ENCODE measurements at regions not wholly inside any gene's neighbourhood (a gene's known extent, or its start where the extent isn't known, plus 50 kb on each side); places are given as distances from the start of the nearest gene placed in this dataset.

DNA sequence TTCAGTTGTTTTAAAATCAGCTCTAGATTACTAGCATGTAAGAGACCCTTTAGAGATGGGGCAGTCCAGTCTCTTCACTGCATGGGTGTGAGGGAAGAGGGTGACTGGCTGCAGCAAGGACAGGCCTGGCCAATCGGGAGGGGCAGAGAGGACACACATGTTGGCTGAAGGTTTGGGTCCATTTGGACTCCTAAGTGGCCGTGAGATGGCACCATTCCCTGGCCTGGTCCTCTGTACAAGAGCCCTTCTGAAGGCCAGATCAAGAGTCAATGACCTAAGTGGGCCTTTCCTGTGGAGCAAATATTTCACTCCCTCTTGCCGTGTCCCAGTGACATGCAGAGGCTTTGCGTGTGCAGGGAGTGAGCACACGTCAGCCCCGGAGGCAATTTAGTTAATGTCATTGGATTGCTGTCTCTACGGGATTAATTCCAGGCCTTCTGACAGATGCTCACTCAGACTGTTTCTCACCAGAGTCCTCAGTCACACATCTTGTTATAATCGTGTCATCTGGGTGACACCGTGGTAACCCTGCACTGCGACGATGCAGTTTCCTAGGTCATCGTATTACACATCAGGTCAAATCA lies 613.0 kb downstream of the NPHP4 start:
- DNase-seq (no peak), FAIRE-seq (no peak)
- no peaks in the 10 kb centered on the region for H3K4me1 ChIP-seq (ENCODE audit: control insufficient read depth in 2 of 3, insufficient read depth in 2 of 3, low read depth in 1 of 3, low read length in 3 of 3)
- H3K9ac ChIP-seq (ENCODE audit: low read length in 3 of 3), result no peak overlapping the region
- intact Hi-C loops (cut with DNase I), result no loop called here
- no peaks in the 10 kb centered on the region for H3K9me3 ChIP-seq (ENCODE audit: control insufficient read depth in 2 of 3, insufficient read depth in 1 of 3, low read length in 3 of 3)
- TF ChIP-seq CTCF (IDR thresholded peaks at IDR 0.05; ENCODE audit: borderline replicate concordance, extremely low read depth, insufficient read depth), result no peak
- H3K27ac ChIP-seq (ENCODE audit: low read depth in 2 of 2, low read length in 2 of 2), result no peak overlapping the region
- no peaks in the 10 kb centered on the region for H3K36me3 ChIP-seq (ENCODE audit: control insufficient read depth in 2 of 3, insufficient read depth in 3 of 3, low read length in 3 of 3)
- no peaks in the 10 kb centered on the region for H3K27me3 ChIP-seq (ENCODE audit: control insufficient read depth, insufficient read depth, low read length)
- H3K4me3 ChIP-seq (ENCODE audit: low read length in 3 of 3), result no peak overlapping the region

- Histone ChIP-seq H3K4me1 (ENCODE audit: control insufficient read depth in 2 of 3, insufficient read depth in 2 of 3, low read depth in 1 of 3, low read length in 3 of 3) (no peaks in the 10 kb centered on the region), H3K27me3 (ENCODE audit: control insufficient read depth, insufficient read depth, low read length) (no peaks in the 10 kb centered on the region), H3K36me3 (ENCODE audit: control insufficient read depth in 2 of 3, insufficient read depth in 3 of 3, low read length in 3 of 3) (no peaks in the 10 kb centered on the region), H3K9me3 (ENCODE audit: control insufficient read depth in 2 of 3, insufficient read depth in 1 of 3, low read length in 3 of 3) (no peaks in the 10 kb centered on the region), H3K4me3 (ENCODE audit: low read length in 3 of 3) (no peak overlapping the region), H3K9ac (ENCODE audit: low read length in 3 of 3) (no peak overlapping the region), H3K27ac (ENCODE audit: low read depth in 2 of 2, low read length in 2 of 2) (no peak overlapping the region)
- DNase-seq (no peak), FAIRE-seq (no peak)
- intact Hi-C loops (cut with DNase I), result no loop called here
- TF ChIP-seq CTCF (IDR thresholded peaks at IDR 0.05; ENCODE audit: borderline replicate concordance, extremely low read depth, insufficient read depth), result no peak
Measured at GRCh38 chr1:5376538-5377247, 615.5 kb downstream of the NPHP4 start.

- intact Hi-C loops (cut with DNase I), result no loop called here
- FAIRE-seq (no peak), DNase-seq (no peak)
- Histone ChIP-seq H3K9ac (ENCODE audit: low read length in 3 of 3) (no peak overlapping the region), H3K4me3 (ENCODE audit: low read length in 3 of 3) (no peak overlapping the region), H3K36me3 (ENCODE audit: control insufficient read depth in 2 of 3, insufficient read depth in 3 of 3, low read length in 3 of 3) (no peaks in the 10 kb centered on the region), H3K27ac (ENCODE audit: low read depth in 2 of 2, low read length in 2 of 2) (no peak overlapping the region), H3K4me1 (ENCODE audit: control insufficient read depth in 2 of 3, insufficient read depth in 2 of 3, low read depth in 1 of 3, low read length in 3 of 3) (no peaks in the 10 kb centered on the region), H3K9me3 (ENCODE audit: control insufficient read depth in 2 of 3, insufficient read depth in 1 of 3, low read length in 3 of 3) (no peaks in the 10 kb centered on the region), H3K27me3 (ENCODE audit: control insufficient read depth, insufficient read depth, low read length) (no peaks in the 10 kb centered on the region)
- TF ChIP-seq CTCF (IDR thresholded peaks at IDR 0.05; ENCODE audit: borderline replicate concordance, extremely low read depth, insufficient read depth), result no peak
Measured at GRCh38 chr1:5375481-5375880, 616.7 kb downstream of the NPHP4 start.
